Stimulated activated CD8-positive, alpha-beta memory T cell treated with anti-CD3 and anti-CD28 coated beads, Interleukin-2, amount 100 ng/mL, for 48 hours (primary cell): ENCODE measurements at regions not wholly inside any gene's neighbourhood (a gene's known extent, or its start where the extent isn't known, plus 50 kb on each side); places are given as distances from the start of the nearest gene placed in this dataset.

ENCODE experiments used
- DNase-seq, 2 donors: peaks; one replicate each; pipeline ENCODE4 v3.0.0-alpha.2; 2020; ENCODE audit warnings: low read depth in 2 of 2

GRCh38 chr6:56347526-56347925, 100.1 kb upstream of the COL21A1 start:
- DNase-seq: no peak

GRCh38 chr6:56346958-56347357, 99.6 kb upstream of the COL21A1 start:
- no peak for DNase-seq

GRCh38 chr6:56345376-56345995, 98.1 kb upstream of the COL21A1 start:
- no peak for DNase-seq

GRCh38 chr6:56343295-56343694, 95.9 kb upstream of the COL21A1 start:
- DNase-seq: no peak

GRCh38 chr6:56339524-56339923, 92.1 kb upstream of the COL21A1 start:
- DNase-seq: no peak

GRCh38 chr6:56335726-56336125, 88.3 kb upstream of the COL21A1 start:
- no peak for DNase-seq

- DNase-seq: no peak
These were observed 87.6 kb upstream of the COL21A1 start for GRCh38 chr6:56334937-56335336.

GRCh38 chr6:56329271-56330050, 82.1 kb upstream of the COL21A1 start:
- no peak for DNase-seq

- no peak for DNase-seq
These were observed 81.3 kb upstream of the COL21A1 start for GRCh38 chr6:56328728-56329090.

GRCh38 chr6:56327946-56328727, 80.8 kb upstream of the COL21A1 start:
- DNase-seq: no peak

- no peak for DNase-seq
These were observed 77.0 kb upstream of the COL21A1 start for GRCh38 chr6:56324396-56324795.

GRCh38 chr6:56318851-56319250, 71.5 kb upstream of the COL21A1 start:
- DNase-seq: no peak

- DNase-seq: no peak
These were observed 67.5 kb upstream of the COL21A1 start for GRCh38 chr6:56314683-56315523.

GRCh38 chr6:56311533-56312448, 64.4 kb upstream of the COL21A1 start:
- DNase-seq: no peak

- DNase-seq: no peak
These were observed 63.7 kb upstream of the COL21A1 start for GRCh38 chr6:56311061-56311460.

GRCh38 chr6:56310241-56310640, 62.9 kb upstream of the COL21A1 start:
- no peak for DNase-seq

GRCh38 chr6:56299916-56300315, 52.5 kb upstream of the COL21A1 start:
- no peak for DNase-seq

GRCh38 chr6:56297022-56297989, 49.9 kb upstream of the COL21A1 start:
- DNase-seq: no peak
